Fibroblast of lung (primary cell): ENCODE measurements at regions not wholly inside any gene's neighbourhood (a gene's known extent, or its start where the extent isn't known, plus 50 kb on each side); places are given as distances from the start of the nearest gene placed in this dataset.

Experiments used
- EZH2 ChIP-seq: IDR thresholded peaks from 2 replicates; pipeline ENCODE4 v1.5.1; 2012; ENCODE audit warnings: low read length, control low read depth, mild to moderate bottlenecking; ENCODE audit errors: missing control alignments
- TF ChIP-seq, protein P1 (sequence below), 2 donors: IDR thresholded peaks in 1 of 2; conservative IDR thresholded peaks in 1 of 2; 1 replicate in 1 of 2; 2 replicates in 1 of 2; pipeline ENCODE4 v1.5.1; 2011 to 2012; ENCODE audit warnings: low read length in 2 of 2, control low read depth in 1 of 2, inconsistent platforms in 1 of 2, low read depth in 1 of 2, mild to moderate bottlenecking in 1 of 2

DNA sequence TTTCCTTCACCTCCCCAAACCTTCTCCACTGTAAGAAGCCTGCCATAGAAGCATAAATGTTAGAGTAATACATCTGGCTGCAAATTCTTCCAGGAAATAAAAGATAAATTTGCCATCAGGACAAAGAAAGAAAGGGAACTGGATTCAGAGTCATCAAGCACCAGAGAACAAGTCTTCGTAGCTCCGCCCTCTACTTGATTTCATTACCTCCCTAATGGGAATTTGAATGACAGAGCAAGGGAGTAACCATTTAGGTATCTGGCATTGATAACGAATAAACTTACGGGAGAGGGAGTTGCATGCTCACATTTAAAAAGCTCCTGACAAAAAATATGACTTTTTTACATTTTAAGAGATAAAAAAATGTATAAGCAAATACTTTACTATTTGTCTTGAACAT lies 263.4 kb downstream of the NEBL start:
- no peak for TF ChIP-seq EZH2
- TF ChIP-seq, protein P1, sequence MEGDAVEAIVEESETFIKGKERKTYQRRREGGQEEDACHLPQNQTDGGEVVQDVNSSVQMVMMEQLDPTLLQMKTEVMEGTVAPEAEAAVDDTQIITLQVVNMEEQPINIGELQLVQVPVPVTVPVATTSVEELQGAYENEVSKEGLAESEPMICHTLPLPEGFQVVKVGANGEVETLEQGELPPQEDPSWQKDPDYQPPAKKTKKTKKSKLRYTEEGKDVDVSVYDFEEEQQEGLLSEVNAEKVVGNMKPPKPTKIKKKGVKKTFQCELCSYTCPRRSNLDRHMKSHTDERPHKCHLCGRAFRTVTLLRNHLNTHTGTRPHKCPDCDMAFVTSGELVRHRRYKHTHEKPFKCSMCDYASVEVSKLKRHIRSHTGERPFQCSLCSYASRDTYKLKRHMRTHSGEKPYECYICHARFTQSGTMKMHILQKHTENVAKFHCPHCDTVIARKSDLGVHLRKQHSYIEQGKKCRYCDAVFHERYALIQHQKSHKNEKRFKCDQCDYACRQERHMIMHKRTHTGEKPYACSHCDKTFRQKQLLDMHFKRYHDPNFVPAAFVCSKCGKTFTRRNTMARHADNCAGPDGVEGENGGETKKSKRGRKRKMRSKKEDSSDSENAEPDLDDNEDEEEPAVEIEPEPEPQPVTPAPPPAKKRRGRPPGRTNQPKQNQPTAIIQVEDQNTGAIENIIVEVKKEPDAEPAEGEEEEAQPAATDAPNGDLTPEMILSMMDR (conservative IDR thresholded peaks at IDR 0.05 in 1 of 2, IDR thresholded peaks at IDR 0.05 in 1 of 2; ENCODE audit: low read depth in 1 of 2, low read length in 2 of 2) = no peak
